DND-41 (cell line): ENCODE measurements at regions not wholly inside any gene's neighbourhood (a gene's known extent, or its start where the extent isn't known, plus 50 kb on each side); places are given as distances from the start of the nearest gene placed in this dataset.

Source experiments
- ATAC-seq: fragments of 200-7000 bp; cut with Tn5 transposase; 3 replicates; pipeline ENCODE4 v1.9.1; 2021; ENCODE audit warnings: low read depth; ENCODE audit not compliant: insufficient read depth
- DNase-seq: peaks from one replicate; pipeline ENCODE4 v3.0.0-alpha.2; 2020
- H2AFZ ChIP-seq: 2 replicates; pipeline ENCODE4 v1.6.0; 2012; ENCODE audit warnings: low read depth, low read length
- H3K27ac ChIP-seq: 2 replicates; pipeline ENCODE4 v1.5.1; 2012; ENCODE audit warnings: low read length, inconsistent platforms
- H3K27me3 ChIP-seq: fragments of 200-600 bp; sonication (generic); 2 replicates; pipeline ENCODE4 v1.6.0; 2012; ENCODE audit warnings: low read length, mild to moderate bottlenecking, inconsistent platforms; ENCODE audit not compliant: insufficient read depth, poor library complexity
- H3K36me3 ChIP-seq: 2 replicates; pipeline ENCODE4 v1.5.1; 2012; ENCODE audit warnings: low read length, inconsistent platforms; ENCODE audit not compliant: insufficient read depth
- H3K4me1 ChIP-seq: 2 replicates; pipeline ENCODE4 v1.5.1; 2012; ENCODE audit warnings: mild to moderate bottlenecking, low read length; ENCODE audit not compliant: insufficient read depth
- H3K4me2 ChIP-seq: 2 replicates; pipeline ENCODE4 v1.6.0; 2012; ENCODE audit warnings: mild to moderate bottlenecking, moderate library complexity, low read length, inconsistent platforms; ENCODE audit not compliant: insufficient read depth
- H3K4me3 ChIP-seq, 2 experiments: fragments of 200-600 bp in 1 of 2; shearing (Covaris generic) in 1 of 2; 2 replicates each; pipeline ENCODE4 v1.5.1; 2012 to 2016; ENCODE audit warnings: inconsistent platforms in 2 of 2, low read length in 2 of 2, mild to moderate bottlenecking in 2 of 2, low read depth in 1 of 2, moderate library complexity in 1 of 2
- H3K79me2 ChIP-seq: 2 replicates; pipeline ENCODE4 v1.6.0; 2012; ENCODE audit warnings: low read length, inconsistent platforms; ENCODE audit not compliant: insufficient read depth
- H3K9ac ChIP-seq: 2 replicates; pipeline ENCODE4 v1.6.0; 2012; ENCODE audit warnings: low read depth, mild to moderate bottlenecking, inconsistent platforms, low read length, moderate library complexity
- H3K9me3 ChIP-seq: 2 replicates; pipeline ENCODE4 v1.5.1; 2012; ENCODE audit warnings: low read length, moderate library complexity, mild to moderate bottlenecking, inconsistent platforms; ENCODE audit not compliant: insufficient read depth, severe bottlenecking
- H4K20me1 ChIP-seq: 2 replicates; pipeline ENCODE4 v1.6.0; 2012; ENCODE audit warnings: low read length; ENCODE audit not compliant: insufficient read depth
- EZH2 ChIP-seq: IDR thresholded peaks from 3 replicates; pipeline ENCODE4 v1.6.1; 2012; ENCODE audit warnings: borderline replicate concordance, low read depth, mild to moderate bottlenecking, moderate library complexity, low read length, inconsistent platforms; ENCODE audit not compliant: severe bottlenecking
- TF ChIP-seq, protein P1 (sequence below): IDR thresholded peaks from 2 replicates; pipeline ENCODE4 v1.5.1; 2012; ENCODE audit warnings: borderline replicate concordance, low read length, moderate library complexity, mild to moderate bottlenecking; ENCODE audit not compliant: poor library complexity, severe bottlenecking; ENCODE audit errors: extremely low read depth

DNA sequence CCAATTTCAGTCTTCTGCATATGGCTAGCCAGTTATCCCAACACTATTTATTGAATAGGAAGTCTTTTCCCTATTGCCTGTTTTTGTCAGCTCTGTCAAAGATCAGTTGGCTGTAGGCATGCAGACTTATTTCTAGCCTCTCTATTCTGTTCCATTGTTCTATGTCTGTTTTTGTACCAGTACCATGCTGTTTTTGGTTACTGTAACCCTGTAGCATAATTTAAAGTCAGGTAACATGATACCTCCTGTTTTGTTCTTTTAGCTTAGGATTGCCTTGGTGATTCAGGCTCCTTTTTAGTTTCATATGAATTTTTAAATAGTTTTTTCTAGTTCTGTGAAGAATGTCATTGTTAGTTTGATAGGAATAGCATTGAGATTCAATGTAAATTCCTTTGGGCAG lies 104.9 kb upstream of the SLCO6A1 start:
- Histone ChIP-seq H3K27ac (no peak overlapping the region), H3K36me3 (no peaks in the 10 kb centered on the region)
- ATAC-seq, result no peak

DNA sequence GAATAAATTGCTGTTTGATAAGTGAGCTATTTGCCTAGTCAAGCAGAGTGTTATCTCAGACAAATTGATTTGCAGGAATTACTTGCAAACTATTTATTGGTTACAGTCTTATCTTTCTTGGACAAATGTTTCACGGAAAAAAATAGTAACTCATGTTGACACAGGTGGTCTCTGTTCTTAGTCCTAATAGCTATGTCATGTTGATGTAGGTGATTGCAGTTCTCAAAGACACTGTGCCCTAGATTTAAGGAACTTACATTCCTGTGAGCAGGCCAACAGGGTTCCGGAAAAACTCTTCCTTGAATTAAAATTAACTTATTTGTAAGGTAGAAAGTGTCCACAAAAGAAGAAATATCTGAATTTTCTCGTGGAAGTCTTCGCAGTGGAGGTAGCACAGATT lies 109.6 kb upstream of the SLCO6A1 start:
- Histone ChIP-seq H2AFZ (no peak overlapping the region), H3K4me3 (no peak overlapping the region)

More for the DNA sequence above, 104.9 kb upstream of the SLCO6A1 start:
- H3K79me2 ChIP-seq, result no peaks in the 10 kb centered on the region
- no peak overlapping the region for H2AFZ ChIP-seq
- H3K9me3 ChIP-seq, result no peaks in the 10 kb centered on the region
- H3K4me3 ChIP-seq, result no peak overlapping the region
- H3K9ac ChIP-seq, result no peak overlapping the region
- H3K4me2 ChIP-seq, result no peak overlapping the region
- no peak for TF ChIP-seq EZH2
- TF ChIP-seq, protein P1, sequence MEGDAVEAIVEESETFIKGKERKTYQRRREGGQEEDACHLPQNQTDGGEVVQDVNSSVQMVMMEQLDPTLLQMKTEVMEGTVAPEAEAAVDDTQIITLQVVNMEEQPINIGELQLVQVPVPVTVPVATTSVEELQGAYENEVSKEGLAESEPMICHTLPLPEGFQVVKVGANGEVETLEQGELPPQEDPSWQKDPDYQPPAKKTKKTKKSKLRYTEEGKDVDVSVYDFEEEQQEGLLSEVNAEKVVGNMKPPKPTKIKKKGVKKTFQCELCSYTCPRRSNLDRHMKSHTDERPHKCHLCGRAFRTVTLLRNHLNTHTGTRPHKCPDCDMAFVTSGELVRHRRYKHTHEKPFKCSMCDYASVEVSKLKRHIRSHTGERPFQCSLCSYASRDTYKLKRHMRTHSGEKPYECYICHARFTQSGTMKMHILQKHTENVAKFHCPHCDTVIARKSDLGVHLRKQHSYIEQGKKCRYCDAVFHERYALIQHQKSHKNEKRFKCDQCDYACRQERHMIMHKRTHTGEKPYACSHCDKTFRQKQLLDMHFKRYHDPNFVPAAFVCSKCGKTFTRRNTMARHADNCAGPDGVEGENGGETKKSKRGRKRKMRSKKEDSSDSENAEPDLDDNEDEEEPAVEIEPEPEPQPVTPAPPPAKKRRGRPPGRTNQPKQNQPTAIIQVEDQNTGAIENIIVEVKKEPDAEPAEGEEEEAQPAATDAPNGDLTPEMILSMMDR, result no peak
- no peaks in the 10 kb centered on the region for H4K20me1 ChIP-seq
- no peak for DNase-seq
- H3K4me1 ChIP-seq, result no peaks in the 10 kb centered on the region
- no peaks in the 10 kb centered on the region for H3K27me3 ChIP-seq

DNA sequence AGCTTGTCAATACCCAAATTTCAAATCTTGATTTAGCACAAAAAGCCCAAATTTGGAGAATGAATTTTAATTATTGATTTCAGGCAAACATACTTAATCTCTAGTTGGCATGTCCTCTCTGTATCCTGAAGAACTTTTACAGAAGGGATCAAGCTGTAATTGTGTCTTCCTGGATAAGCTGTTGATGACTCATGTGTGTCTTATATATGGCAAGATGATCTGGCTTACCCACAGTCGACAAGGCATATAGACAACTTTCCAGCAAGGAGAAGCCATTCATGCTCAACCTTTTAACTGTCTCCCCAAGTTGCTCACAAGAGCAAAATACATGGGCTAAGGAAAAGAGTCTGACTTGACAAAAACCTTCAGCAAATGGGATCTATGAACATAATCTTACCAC lies 112.5 kb upstream of the SLCO6A1 start:
- no peak overlapping the region for H3K9ac ChIP-seq
- H3K4me2 ChIP-seq, result no peak overlapping the region
- TF ChIP-seq EZH2, result no peak
- TF ChIP-seq, protein P1, result no peak
- H3K27me3 ChIP-seq, result no peaks in the 10 kb centered on the region
- no peak for DNase-seq
- H3K79me2 ChIP-seq, result no peaks in the 10 kb centered on the region
- ATAC-seq, result no peak
- no peak overlapping the region for H3K4me3 ChIP-seq
- H3K27ac ChIP-seq, result no peak overlapping the region
- H3K36me3 ChIP-seq, result no peaks in the 10 kb centered on the region
- no peaks in the 10 kb centered on the region for H4K20me1 ChIP-seq
- H3K9me3 ChIP-seq, result no peaks in the 10 kb centered on the region
- no peak overlapping the region for H2AFZ ChIP-seq
- H3K4me1 ChIP-seq, result no peaks in the 10 kb centered on the region

More for the DNA sequence above, 109.6 kb upstream of the SLCO6A1 start:
- no peaks in the 10 kb centered on the region for H3K9me3 ChIP-seq
- TF ChIP-seq, protein P1, result no peak
- no peak for TF ChIP-seq EZH2
- no peaks in the 10 kb centered on the region for H3K79me2 ChIP-seq
- H3K9ac ChIP-seq, result no peak overlapping the region
- H3K36me3 ChIP-seq, result no peaks in the 10 kb centered on the region
- no peak for DNase-seq
- no peaks in the 10 kb centered on the region for H3K27me3 ChIP-seq
- H3K4me2 ChIP-seq, result no peak overlapping the region
- H3K27ac ChIP-seq, result no peak overlapping the region
- no peaks in the 10 kb centered on the region for H3K4me1 ChIP-seq
- no peaks in the 10 kb centered on the region for H4K20me1 ChIP-seq
- no peak for ATAC-seq

DNA sequence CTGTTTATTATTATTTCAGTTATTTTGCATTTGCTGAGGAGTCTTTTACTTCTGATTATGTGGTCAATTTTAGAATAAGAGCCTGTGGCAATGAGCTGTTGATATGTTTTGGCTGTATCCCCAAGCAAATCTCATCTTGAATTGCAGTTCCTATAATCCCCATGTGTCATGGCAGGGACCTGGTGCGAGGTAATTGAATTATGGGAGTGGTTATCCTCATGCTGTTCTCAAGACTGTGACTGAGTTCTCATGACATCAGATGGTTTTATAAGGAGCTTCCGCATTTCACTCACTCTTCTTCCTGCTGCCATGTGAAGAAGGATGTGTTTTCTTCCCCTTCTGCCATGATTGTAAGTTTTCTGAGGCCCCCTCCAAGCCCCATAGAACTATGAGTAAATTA lies 114.9 kb upstream of the SLCO6A1 start:
- Histone ChIP-seq H3K4me1 (no peaks in the 10 kb centered on the region), H3K27ac (no peak overlapping the region), H3K4me2 (no peak overlapping the region), H4K20me1 (no peaks in the 10 kb centered on the region), H3K79me2 (no peaks in the 10 kb centered on the region), H3K9me3 (no peaks in the 10 kb centered on the region), H3K36me3 (no peaks in the 10 kb centered on the region), H3K27me3 (no peaks in the 10 kb centered on the region), H2AFZ (no peak overlapping the region), H3K4me3 (no peak overlapping the region), H3K9ac (no peak overlapping the region)
- DNase-seq (no peak), ATAC-seq (no peak)
- no peak for TF ChIP-seq EZH2
- TF ChIP-seq, protein P1, result no peak
